ENCODE measurements at regions not wholly inside any gene's neighbourhood (a gene's known extent, or its start where the extent isn't known, plus 50 kb on each side); places are given as distances from the start of the nearest gene placed in this dataset.
"Not testable (repeated sequence)": the region's sequence is repeated elsewhere in the genome, so short reads cannot be mapped to it uniquely, and the experiment has no call there.

GRCh38 chr18:9047715-9048114 lies 54.8 kb upstream of the NDUFV2 start:
- no peak for DNase-seq (ENCODE audit: extremely low read depth in 1 of 2, low read depth in 1 of 2)

- no peak for DNase-seq (ENCODE audit: extremely low read depth in 1 of 2, low read depth in 1 of 2)
Measured at GRCh38 chr18:9048236-9048635, 54.3 kb upstream of the NDUFV2 start.

- DNase-seq (ENCODE audit: extremely low read depth in 1 of 2, low read depth in 1 of 2), result no peak
Measured at GRCh38 chr18:9048808-9049494, 53.5 kb upstream of the NDUFV2 start.

GRCh38 chr18:9049495-9049809 lies 53.0 kb upstream of the NDUFV2 start:
- no peak for DNase-seq (ENCODE audit: extremely low read depth in 1 of 2, low read depth in 1 of 2)

GRCh38 chr18:9050628-9051284 lies 51.7 kb upstream of the NDUFV2 start:
- not testable (repeated sequence) for DNase-seq (ENCODE audit: extremely low read depth in 1 of 2, low read depth in 1 of 2)

Measured in stimulated activated CD8-positive, alpha-beta memory T cell treated with anti-CD3 and anti-CD28 coated beads, Interleukin-7, amount 100 ng/mL, for 48 hours (primary cell).